PC-9 (cell line): ENCODE measurements at regions not wholly inside any gene's neighbourhood (a gene's known extent, or its start where the extent isn't known, plus 50 kb on each side); places are given as distances from the start of the nearest gene placed in this dataset.

Source experiments
- BruUV-seq: library from RNA; stranded (reverse); fragments of 400-500 nt; replicated peaks from 2 replicates; lab custom pipeline; 2021; lab: Mats Ljungman, UMichigan
- CTCF ChIA-PET: fragments of 300-600 bp; sonication (Branson Sonifier 250); formaldehyde crosslinking; loops from one replicate; lab custom pipeline; 2022; ENCODE audit warnings: antibody characterized with exemption; lab: Charles Lee
- POLR2A ChIA-PET: fragments of 300-600 bp; sonication (Branson Sonifier 250); formaldehyde crosslinking; loops from one replicate; lab custom pipeline; 2022; ENCODE audit warnings: antibody characterized with exemption; ENCODE audit not compliant: unreplicated experiment; lab: Charles Lee
- DNase-seq, 2 experiments: peaks; one replicate each; pipeline versions ENCODE4 v3.0.0 to v3.0.0-alpha.2; 2015 to 2022; ENCODE audit warnings: mixed read lengths in 1 of 2
- H2AFZ ChIP-seq: fragments of 200-600 bp; sonication (generic); 2 replicates; pipeline ENCODE4 v1.8.1; 2017; ENCODE audit warnings: antibody characterized with exemption
- H3F3A ChIP-seq: fragments of 200-600 bp; sonication (generic); 2 replicates; pipeline ENCODE4 v1.8.1; 2017; ENCODE audit warnings: antibody characterized with exemption, mild to moderate bottlenecking, low read depth; ENCODE audit not compliant: insufficient read depth
- H3K27ac ChIP-seq: fragments of 200-600 bp; sonication (generic); 2 replicates; pipeline ENCODE4 v1.6.1; 2016; ENCODE audit warnings: mixed run types
- H3K27me3 ChIP-seq: fragments of 200-600 bp; sonication (generic); 2 replicates; pipeline ENCODE4 v1.6.1; 2016; ENCODE audit warnings: low read depth, mixed run types; ENCODE audit not compliant: insufficient read depth
- H3K36me3 ChIP-seq: fragments of 200-600 bp; sonication (generic); 2 replicates; pipeline ENCODE4 v1.6.1; 2016; ENCODE audit warnings: low read depth, mixed run types
- H3K4me1 ChIP-seq: fragments of 200-600 bp; sonication (generic); replicated peaks from 2 replicates; pipeline ENCODE4 v1.6.1; 2016; ENCODE audit warnings: mixed run types; ENCODE audit not compliant: insufficient read depth
- H3K4me2 ChIP-seq: fragments of 200-600 bp; sonication (generic); 2 replicates; pipeline ENCODE4 v1.6.1; 2017; ENCODE audit warnings: mixed run types
- H3K4me3 ChIP-seq: fragments of 200-600 bp; sonication (generic); 2 replicates; pipeline ENCODE4 v1.6.1; 2016; ENCODE audit warnings: mixed run types
- H3K79me2 ChIP-seq: fragments of 200-600 bp; sonication (generic); 2 replicates; pipeline ENCODE4 v1.6.1; 2017; ENCODE audit warnings: low read depth, mixed run types
- H3K9me2 ChIP-seq: fragments of 200-600 bp; sonication (generic); 2 replicates; pipeline ENCODE4 v1.8.1; 2017; ENCODE audit warnings: mild to moderate bottlenecking; ENCODE audit not compliant: insufficient read depth
- H3K9me3 ChIP-seq: fragments of 200-600 bp; sonication (generic); 2 replicates; pipeline ENCODE4 v1.8.1; 2016; ENCODE audit warnings: low read depth; ENCODE audit not compliant: insufficient read depth
- H4K20me1 ChIP-seq: fragments of 200-600 bp; sonication (generic); 2 replicates; pipeline ENCODE4 v1.8.1; 2017; ENCODE audit not compliant: insufficient read depth
- EZH2 ChIP-seq: fragments of 200-600 bp; sonication (generic); IDR thresholded peaks from 2 replicates; pipeline ENCODE4 v1.8.0; 2017; ENCODE audit warnings: antibody characterized with exemption, low read depth
- intact Hi-C: fragments of 100-400 bp; cut with micrococcal nuclease; formaldehyde crosslinking; loops from one replicate; pipeline ENCODE4 v1.10.0; 2022; ENCODE audit not compliant: unreplicated experiment
- TF ChIP-seq, protein P1 (sequence below): fragments of 200-600 bp; sonication (generic); conservative IDR thresholded peaks from 2 replicates; pipeline ENCODE4 v1.6.1; 2017; ENCODE audit warnings: mixed run types, antibody characterized with exemption, mild to moderate bottlenecking, moderate library complexity

- ChIA-PET CTCF (no interaction called here), POLR2A (no interaction called here)
- no peak for DNase-seq
- Histone ChIP-seq H3K36me3 (no peaks in the 10 kb centered on the region), H3F3A (no peaks in the 10 kb centered on the region), H3K9me2 (no peaks in the 10 kb centered on the region), H2AFZ (no peak overlapping the region), H3K79me2 (no peaks in the 10 kb centered on the region), H3K4me1 (no peaks in the 10 kb centered on the region), H3K9me3 (no peaks in the 10 kb centered on the region), H3K4me2 (no peak overlapping the region), H3K27me3 (peaks cover 10% of the 10 kb centered on the region), H4K20me1 (no peaks in the 10 kb centered on the region), H3K4me3 (no peak overlapping the region), H3K27ac (no peak overlapping the region)
- TF ChIP-seq, protein P1, sequence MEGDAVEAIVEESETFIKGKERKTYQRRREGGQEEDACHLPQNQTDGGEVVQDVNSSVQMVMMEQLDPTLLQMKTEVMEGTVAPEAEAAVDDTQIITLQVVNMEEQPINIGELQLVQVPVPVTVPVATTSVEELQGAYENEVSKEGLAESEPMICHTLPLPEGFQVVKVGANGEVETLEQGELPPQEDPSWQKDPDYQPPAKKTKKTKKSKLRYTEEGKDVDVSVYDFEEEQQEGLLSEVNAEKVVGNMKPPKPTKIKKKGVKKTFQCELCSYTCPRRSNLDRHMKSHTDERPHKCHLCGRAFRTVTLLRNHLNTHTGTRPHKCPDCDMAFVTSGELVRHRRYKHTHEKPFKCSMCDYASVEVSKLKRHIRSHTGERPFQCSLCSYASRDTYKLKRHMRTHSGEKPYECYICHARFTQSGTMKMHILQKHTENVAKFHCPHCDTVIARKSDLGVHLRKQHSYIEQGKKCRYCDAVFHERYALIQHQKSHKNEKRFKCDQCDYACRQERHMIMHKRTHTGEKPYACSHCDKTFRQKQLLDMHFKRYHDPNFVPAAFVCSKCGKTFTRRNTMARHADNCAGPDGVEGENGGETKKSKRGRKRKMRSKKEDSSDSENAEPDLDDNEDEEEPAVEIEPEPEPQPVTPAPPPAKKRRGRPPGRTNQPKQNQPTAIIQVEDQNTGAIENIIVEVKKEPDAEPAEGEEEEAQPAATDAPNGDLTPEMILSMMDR = no peak
- TF ChIP-seq EZH2 = no peak
- intact Hi-C loops = no loop called here
- no TSS peak for BruUV-seq
Observed at GRCh38 chr10:128310971-128311658, 184.9 kb upstream of the MKI67 start.

GRCh38 chr10:128312250-128312649, 186.0 kb upstream of the MKI67 start:
- no peak overlapping the region for H3K4me3 ChIP-seq
- no peaks in the 10 kb centered on the region for H3K79me2 ChIP-seq
- H3K9me2 ChIP-seq = no peaks in the 10 kb centered on the region
- TF ChIP-seq, protein P1 = no peak
- no peak for TF ChIP-seq EZH2
- H3K27me3 ChIP-seq = peaks cover 19% of the 10 kb centered on the region
- no peak overlapping the region for H3K4me2 ChIP-seq
- no peak overlapping the region for H2AFZ ChIP-seq
- CTCF ChIA-PET = no interaction called here
- DNase-seq = no peak
- H3K36me3 ChIP-seq = no peaks in the 10 kb centered on the region
- no peaks in the 10 kb centered on the region for H3K4me1 ChIP-seq
- H3F3A ChIP-seq = no peaks in the 10 kb centered on the region
- H3K27ac ChIP-seq = no peak overlapping the region
- no peaks in the 10 kb centered on the region for H3K9me3 ChIP-seq
- no TSS peak for BruUV-seq
- POLR2A ChIA-PET = no interaction called here
- H4K20me1 ChIP-seq = no peaks in the 10 kb centered on the region
- intact Hi-C loops = no loop called here

GRCh38 chr10:128314686-128315085, 188.5 kb upstream of the MKI67 start:
- no TSS peak for BruUV-seq

More at GRCh38 chr10:128314686-128315085, 188.5 kb upstream of the MKI67 start:
- Histone ChIP-seq H3K9me2 (no peaks in the 10 kb centered on the region), H3K27ac (no peak overlapping the region), H3K79me2 (no peaks in the 10 kb centered on the region), H3K27me3 (peaks cover 21% of the 10 kb centered on the region), H2AFZ (no peak overlapping the region), H3F3A (no peaks in the 10 kb centered on the region), H3K9me3 (no peaks in the 10 kb centered on the region), H3K4me3 (no peak overlapping the region), H4K20me1 (no peaks in the 10 kb centered on the region), H3K4me2 (no peak overlapping the region), H3K36me3 (no peaks in the 10 kb centered on the region), H3K4me1 (no peaks in the 10 kb centered on the region)
- no peak for DNase-seq
- ChIA-PET CTCF (no interaction called here), POLR2A (no interaction called here)
- intact Hi-C loops = no loop called here
- TF ChIP-seq, protein P1 = no peak
- no peak for TF ChIP-seq EZH2
